Mucosa of descending colon (tissue), 3 donors: ENCODE measurements at regions not wholly inside any gene's neighbourhood (a gene's known extent, or its start where the extent isn't known, plus 50 kb on each side); places are given as distances from the start of the nearest gene placed in this dataset.

ENCODE experiments used
- ATAC-seq: fragments of 200-7000 bp; cut with Tn5 transposase; one replicate; pipeline ENCODE4 v1.9.1; 2020; ENCODE audit warnings: mild to moderate bottlenecking, moderate library complexity
- DNase-seq, 3 donors: peaks; one replicate each; pipeline ENCODE4 v3.0.0-alpha.2; 2020
- H3K36me3 ChIP-seq: fragments of 200-600 bp; one replicate; pipeline ENCODE4 v1.8.0; 2021; ENCODE audit warnings: low read depth, mild to moderate bottlenecking
- H3K4me1 ChIP-seq: fragments of 200-600 bp; one replicate; pipeline ENCODE4 v1.8.0; 2021; ENCODE audit warnings: low read depth, mild to moderate bottlenecking
- H3K4me3 ChIP-seq: fragments of 200-600 bp; one replicate; pipeline ENCODE4 v1.8.0; 2021; ENCODE audit warnings: mild to moderate bottlenecking
- H3K9me3 ChIP-seq: fragments of 200-600 bp; one replicate; pipeline ENCODE4 v1.8.0; 2021; ENCODE audit warnings: mild to moderate bottlenecking
- CTCF ChIP-seq: fragments of 200-600 bp; IDR thresholded peaks from one replicate; pipeline ENCODE4 v1.8.0; 2022; ENCODE audit warnings: antibody characterized with exemption, mild to moderate bottlenecking
- intact Hi-C, 2 donors: fragments of 100-400 bp; cut with DNase I in 1 of 2; cut with micrococcal nuclease in 1 of 2; formaldehyde crosslinking; loops; one replicate each; pipeline versions ENCODE4 v1.11.0 to v1.11.1; 2022; cut with DNase I, micrococcal nuclease
- donor health status: DM: no; HTN: no; CAD: no; lungs with moderate emphysema.
- donor health status: DM: no; HTN: no; CAD: no.
- donor health status: DM: no; HTN: yes; CAD: no.

GRCh38 chr17:72423718-72424117, 302.9 kb downstream of the SOX9 start:
- Histone ChIP-seq H3K9me3 (no peaks in the 10 kb centered on the region), H3K4me3 (no peak overlapping the region), H3K4me1 (peaks cover 33% of the 10 kb centered on the region), H3K36me3 (no peaks in the 10 kb centered on the region)
- DNase-seq (no peak), ATAC-seq (no peak)
- no peak for TF ChIP-seq CTCF
- intact Hi-C loops: no loop called here

- no peak for TF ChIP-seq CTCF
- intact Hi-C loops: no loop called here
- DNase-seq (no peak), ATAC-seq (no peak)
- Histone ChIP-seq H3K36me3 (no peaks in the 10 kb centered on the region), H3K4me1 (peaks cover 37% of the 10 kb centered on the region), H3K4me3 (no peak overlapping the region), H3K9me3 (no peaks in the 10 kb centered on the region)
Observed at GRCh38 chr17:72424505-72425117, 303.8 kb downstream of the SOX9 start.

GRCh38 chr17:72425133-72425793, 304.4 kb downstream of the SOX9 start:
- TF ChIP-seq CTCF: no peak
- peaks cover 40% of the 10 kb centered on the region for H3K4me1 ChIP-seq
- intact Hi-C loops: no loop called here
- H3K9me3 ChIP-seq: no peaks in the 10 kb centered on the region
- ATAC-seq (no peak), DNase-seq (no peak)
- no peaks in the 10 kb centered on the region for H3K36me3 ChIP-seq
- H3K4me3 ChIP-seq: no peak overlapping the region

DNA sequence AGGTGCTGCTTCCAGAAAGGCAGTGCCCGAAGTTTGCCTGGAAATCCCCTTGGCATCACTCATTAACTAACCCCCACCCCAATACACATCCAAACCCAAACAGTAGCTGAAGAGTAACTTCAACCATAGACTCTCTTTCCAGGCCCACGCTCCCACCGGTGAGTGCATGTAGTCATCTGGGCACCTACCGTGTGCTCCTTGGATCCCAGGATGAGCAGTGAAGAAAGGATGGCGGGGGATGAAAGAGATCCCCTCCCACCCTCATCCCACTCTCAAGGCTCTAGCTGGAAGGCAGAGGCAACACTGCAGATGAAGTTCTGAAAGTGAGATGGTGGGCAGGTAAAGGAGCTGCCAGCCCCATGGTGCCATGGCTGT, 305.0 kb downstream of the SOX9 start:
- Histone ChIP-seq H3K4me3 (no peak overlapping the region), H3K4me1 (peaks cover 41% of the 10 kb centered on the region), H3K9me3 (no peaks in the 10 kb centered on the region), H3K36me3 (no peaks in the 10 kb centered on the region)
- DNase-seq: no peak
- no peak for TF ChIP-seq CTCF
- no peak for ATAC-seq
- intact Hi-C loops: no loop called here

- ATAC-seq (no peak), DNase-seq (no peak)
- Histone ChIP-seq H3K4me1 (peaks cover 41% of the 10 kb centered on the region), H3K9me3 (no peaks in the 10 kb centered on the region), H3K36me3 (no peaks in the 10 kb centered on the region), H3K4me3 (no peak overlapping the region)
- intact Hi-C loops: no loop called here
- TF ChIP-seq CTCF: no peak
Observed at GRCh38 chr17:72426321-72426720, 305.5 kb downstream of the SOX9 start.
